ENCODE measurements at regions not wholly inside any gene's neighbourhood (a gene's known extent, or its start where the extent isn't known, plus 50 kb on each side); places are given as distances from the start of the nearest gene placed in this dataset.

GRCh38 chr10:44125879-44126278, 259.0 kb downstream of the CXCL12 start (continued):
- no peak for TF ChIP-seq CHD7 (IDR thresholded peaks at IDR 0.05; ENCODE audit: insufficient replicate concordance, low read length)
- TF ChIP-seq EGR1 (IDR thresholded peaks at IDR 0.05; ENCODE audit: borderline replicate concordance, low read depth, low read length): no peak
- no peak for TF ChIP-seq RNF2 (IDR thresholded peaks at IDR 0.05; ENCODE audit: borderline replicate concordance, low read depth, low read length, missing control alignments, poor library complexity, severe bottlenecking)
- no peak for TF ChIP-seq ATF3 (IDR thresholded peaks at IDR 0.05; ENCODE audit: insufficient read depth, low read depth, low read length)

Measured in H1 (cell line).